Mucosa of rectum (tissue), 2 donors: ENCODE measurements at regions not wholly inside any gene's neighbourhood (a gene's known extent, or its start where the extent isn't known, plus 50 kb on each side); places are given as distances from the start of the nearest gene placed in this dataset.

ENCODE experiments used
- H3K27ac ChIP-seq, 2 donors: one replicate each; pipeline ENCODE4 v1.7.0; 2013; ENCODE audit warnings: inconsistent platforms in 2 of 2, low read depth in 2 of 2, low read length in 2 of 2
- H3K27me3 ChIP-seq, 2 donors: one replicate each; pipeline ENCODE4 v1.7.0; 2013; ENCODE audit warnings: low read length in 2 of 2; ENCODE audit not compliant: control insufficient read depth in 2 of 2, insufficient read depth in 2 of 2
- H3K36me3 ChIP-seq, 2 donors: one replicate each; pipeline ENCODE4 v1.7.0; 2013; ENCODE audit warnings: low read length in 2 of 2; ENCODE audit not compliant: control insufficient read depth in 2 of 2, insufficient read depth in 2 of 2
- H3K4me1 ChIP-seq, 2 donors: one replicate each; pipeline ENCODE4 v1.7.0; 2013; ENCODE audit warnings: low read length in 2 of 2, mild to moderate bottlenecking in 1 of 2; ENCODE audit not compliant: control insufficient read depth in 2 of 2, insufficient read depth in 2 of 2
- H3K4me3 ChIP-seq, 2 donors: one replicate each; pipeline ENCODE4 v1.7.0; 2013; ENCODE audit warnings: low read length in 2 of 2
- H3K9ac ChIP-seq, 2 donors: one replicate each; pipeline ENCODE4 v1.7.0; 2013; ENCODE audit warnings: low read length in 2 of 2, low read depth in 1 of 2, mild to moderate bottlenecking in 1 of 2
- H3K9me3 ChIP-seq, 2 donors: one replicate each; pipeline ENCODE4 v1.7.0; 2013; ENCODE audit warnings: low read length in 2 of 2; ENCODE audit not compliant: control insufficient read depth in 2 of 2
- donor health status: healthy.
- donor health status: Normal muscosa, but diverticular disease.

GRCh38 chr9:136597965-136598364 is 52.1 kb upstream of the NOTCH1 start:
- H3K27ac ChIP-seq, result no peak overlapping the region
- no peaks in the 10 kb centered on the region for H3K27me3 ChIP-seq
- H3K4me3 ChIP-seq, result no peak overlapping the region
- H3K4me1 ChIP-seq, result peaks cover 8 to 28% of the 10 kb centered on the region in 2 donors
- no peaks in the 10 kb centered on the region for H3K9me3 ChIP-seq
- no peak overlapping the region for H3K9ac ChIP-seq
- no peaks in the 10 kb centered on the region for H3K36me3 ChIP-seq

DNA sequence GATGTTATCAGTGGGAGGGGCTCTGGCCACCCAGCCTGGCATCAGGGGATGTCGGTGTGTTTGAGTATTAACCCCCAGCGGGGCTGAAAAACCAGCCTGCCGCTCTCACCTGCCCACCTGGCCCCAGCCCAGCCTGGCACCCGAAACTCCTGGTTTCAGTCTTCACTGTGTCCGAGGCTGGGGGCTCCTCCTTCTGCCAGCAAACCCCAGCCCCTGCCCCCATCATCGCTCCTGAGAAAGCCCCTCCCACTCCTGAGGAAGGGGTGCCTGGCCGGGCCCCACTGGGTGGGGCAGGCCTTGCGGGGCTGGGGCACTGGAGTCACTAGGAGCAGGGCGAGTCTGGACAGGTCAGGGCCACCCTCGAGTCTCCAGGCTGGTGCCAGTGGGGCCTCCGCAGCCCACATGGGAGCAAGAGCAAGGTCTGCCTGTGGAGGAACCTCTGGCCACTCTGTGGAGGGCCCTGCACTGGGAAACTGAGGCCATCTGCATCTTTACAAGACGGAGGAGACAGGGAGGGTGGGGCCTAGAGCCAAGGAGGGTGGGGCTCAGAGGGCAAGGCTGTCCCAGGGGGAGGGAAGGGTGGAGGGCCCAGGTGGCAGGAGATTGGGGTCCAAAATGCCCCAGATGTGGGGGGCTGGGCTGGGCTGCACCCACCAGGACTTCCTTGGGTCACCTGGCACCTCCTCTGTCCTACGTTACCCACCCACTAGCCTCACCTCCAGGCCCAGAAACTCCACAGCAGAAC is 51.5 kb upstream of the NOTCH1 start:
- Histone ChIP-seq H3K9me3 (no peaks in the 10 kb centered on the region), H3K27me3 (no peaks in the 10 kb centered on the region), H3K27ac (peak overlapping the region in 1 of 2 donors; percentile 32), H3K4me3 (no peak overlapping the region), H3K9ac (no peak overlapping the region), H3K36me3 (no peaks in the 10 kb centered on the region), H3K4me1 (peaks cover 1 to 21% of the 10 kb centered on the region in 2 donors)

- Histone ChIP-seq H3K27ac (peak overlapping the region; percentile 28 to 32), H3K27me3 (no peaks in the 10 kb centered on the region), H3K9me3 (no peaks in the 10 kb centered on the region), H3K36me3 (no peaks in the 10 kb centered on the region), H3K4me3 (no peak overlapping the region), H3K4me1 (peaks cover 0 to 19% of the 10 kb centered on the region in 2 donors), H3K9ac (no peak overlapping the region)
Observed at GRCh38 chr9:136596630-136597031, 50.8 kb upstream of the NOTCH1 start.

GRCh38 chr9:136596217-136596616 is 50.4 kb upstream of the NOTCH1 start:
- Histone ChIP-seq H3K36me3 (no peaks in the 10 kb centered on the region), H3K27ac (peak overlapping the region; percentile 28 to 32), H3K4me3 (no peak overlapping the region), H3K9me3 (no peaks in the 10 kb centered on the region), H3K9ac (no peak overlapping the region), H3K27me3 (no peaks in the 10 kb centered on the region), H3K4me1 (peaks cover 0 to 19% of the 10 kb centered on the region in 2 donors)

GRCh38 chr9:136595245-136596153 is 49.7 kb upstream of the NOTCH1 start:
- Histone ChIP-seq H3K4me1 (peaks cover 0 to 21% of the 10 kb centered on the region in 2 donors), H3K27ac (no peak overlapping the region), H3K9me3 (no peaks in the 10 kb centered on the region), H3K27me3 (no peaks in the 10 kb centered on the region), H3K4me3 (no peak overlapping the region), H3K36me3 (no peaks in the 10 kb centered on the region), H3K9ac (no peak overlapping the region)
